DMS 273 treated with DMSO at 0.1 percent for 48 hours (cell line): ENCODE measurements at regions not wholly inside any gene's neighbourhood (a gene's known extent, or its start where the extent isn't known, plus 50 kb on each side); places are given as distances from the start of the nearest gene placed in this dataset.

Experiments used
- DNase-seq: peaks from one replicate; lab custom pipeline; 2025; lab: John Stamatoyannopoulos, UW

GRCh38 chr14:98227727-98228111 lies 1044.3 kb downstream of the BCL11B start:
- no peak for DNase-seq

- no peak for DNase-seq
These were observed 1042.2 kb downstream of the BCL11B start for GRCh38 chr14:98229656-98230366.

GRCh38 chr14:98230411-98230810 lies 1041.6 kb downstream of the BCL11B start:
- no peak for DNase-seq

- no peak for DNase-seq
These were observed 1040.8 kb downstream of the BCL11B start for GRCh38 chr14:98231210-98231609.

GRCh38 chr14:98233656-98234055 lies 1038.3 kb downstream of the BCL11B start:
- no peak for DNase-seq

- DNase-seq, result no peak
These were observed 1037.8 kb downstream of the BCL11B start for GRCh38 chr14:98234208-98234607.

- no peak for DNase-seq
These were observed 1035.7 kb downstream of the BCL11B start for GRCh38 chr14:98236314-98236713.

GRCh38 chr14:98237939-98238338 lies 1034.1 kb downstream of the BCL11B start:
- no peak for DNase-seq

GRCh38 chr14:98240376-98240775 lies 1031.6 kb downstream of the BCL11B start:
- no peak for DNase-seq

GRCh38 chr14:98242903-98243302 lies 1029.1 kb downstream of the BCL11B start:
- no peak for DNase-seq

GRCh38 chr14:98243332-98243731 lies 1028.7 kb downstream of the BCL11B start:
- no peak for DNase-seq

GRCh38 chr14:98244162-98244948 lies 1027.6 kb downstream of the BCL11B start:
- no peak for DNase-seq

- no peak for DNase-seq
These were observed 1026.9 kb downstream of the BCL11B start for GRCh38 chr14:98244966-98245569.

GRCh38 chr14:98249057-98249456 lies 1022.9 kb downstream of the BCL11B start:
- no peak for DNase-seq

GRCh38 chr14:98249476-98249875 lies 1022.5 kb downstream of the BCL11B start:
- no peak for DNase-seq

- DNase-seq, result no peak
These were observed 1019.2 kb downstream of the BCL11B start for GRCh38 chr14:98252820-98253219.

- DNase-seq, result no peak
These were observed 1012.1 kb downstream of the BCL11B start for GRCh38 chr14:98259881-98260280.

- DNase-seq, result no peak
These were observed 1009.4 kb downstream of the BCL11B start for GRCh38 chr14:98262566-98262965.

- no peak for DNase-seq
These were observed 1002.5 kb downstream of the BCL11B start for GRCh38 chr14:98269533-98269932.

- DNase-seq, result no peak
These were observed 1001.8 kb downstream of the BCL11B start for GRCh38 chr14:98270201-98270600.

- no peak for DNase-seq
These were observed 997.4 kb downstream of the BCL11B start for GRCh38 chr14:98274596-98274995.

- DNase-seq, result no peak
These were observed 993.2 kb downstream of the BCL11B start for GRCh38 chr14:98278800-98279199.

- no peak for DNase-seq
These were observed 991.6 kb downstream of the BCL11B start for GRCh38 chr14:98280436-98280835.
